ENCODE measurements at regions not wholly inside any gene's neighbourhood (a gene's known extent, or its start where the extent isn't known, plus 50 kb on each side); places are given as distances from the start of the nearest gene placed in this dataset.
"Not testable (repeated sequence)": the region's sequence is repeated elsewhere in the genome, so short reads cannot be mapped to it uniquely, and the experiment has no call there.

DNA sequence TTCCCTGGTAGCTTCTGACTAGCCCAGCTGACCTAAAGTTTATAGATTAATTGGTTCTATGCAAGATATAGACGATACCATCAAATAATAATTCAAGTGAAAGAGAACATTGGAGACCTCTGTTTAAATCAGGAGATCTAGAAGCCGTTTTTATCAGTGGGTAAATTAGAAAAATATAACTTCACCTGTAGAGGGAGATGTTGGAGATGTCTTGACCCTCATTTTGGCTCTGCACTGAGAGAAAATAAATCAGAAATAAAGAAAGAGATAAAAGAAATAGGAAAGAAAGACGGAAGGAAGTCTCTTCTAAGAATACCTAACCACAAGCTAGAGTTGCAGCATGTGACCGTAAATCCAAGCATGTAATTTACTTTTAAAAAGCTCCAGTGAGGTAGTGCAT is 684.5 kb downstream of the C12orf50 start:
- DNase-seq (ENCODE audit: low read depth in 2 of 2): no peak

DNA sequence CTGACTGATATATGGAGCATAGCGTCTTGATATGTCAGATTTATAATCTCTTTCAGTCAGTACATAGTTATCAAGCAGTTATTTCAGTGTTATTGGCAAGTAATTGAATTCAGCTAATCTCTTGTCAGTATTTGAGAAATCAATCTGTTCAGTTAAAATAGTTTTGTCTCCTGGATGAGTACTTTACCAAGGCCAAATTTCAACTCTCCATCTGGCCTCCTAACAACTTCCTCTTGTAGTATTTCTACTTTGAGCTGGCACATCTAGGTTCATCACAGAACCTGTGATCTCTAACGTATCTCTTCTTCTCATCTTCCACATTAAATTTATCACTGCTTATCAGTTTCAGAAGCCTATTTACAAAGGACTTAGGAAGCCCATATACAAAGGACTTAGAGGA is 690.5 kb downstream of the C12orf50 start:
- no peak for DNase-seq (ENCODE audit: low read depth in 2 of 2)

DNA sequence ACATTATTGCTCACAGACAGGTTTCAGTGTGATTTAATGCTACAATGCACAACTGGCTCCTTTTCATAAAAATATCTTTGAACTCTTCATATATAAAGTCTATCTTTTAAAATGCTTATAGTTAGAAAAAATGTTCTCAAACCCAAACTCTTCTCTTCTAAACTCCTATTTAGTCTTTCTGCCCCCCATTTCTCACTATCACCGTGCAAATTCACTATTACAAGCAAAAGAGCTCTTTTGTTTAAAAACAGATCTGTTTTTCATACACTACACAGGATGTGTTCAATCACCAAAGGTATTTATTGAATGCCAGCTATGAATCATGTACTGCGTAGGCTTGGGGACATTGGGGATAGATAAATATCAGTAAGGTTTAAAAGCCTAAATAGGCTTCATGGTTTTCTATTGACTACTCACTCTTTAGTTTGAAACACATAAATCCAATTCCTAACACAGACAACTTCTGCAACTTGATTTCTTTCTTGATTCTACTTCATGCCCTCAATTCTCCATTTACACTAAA is 692.3 kb downstream of the C12orf50 start:
- DNase-seq (ENCODE audit: low read depth in 2 of 2): peak in 1 of 2 donors; percentile 47

DNA sequence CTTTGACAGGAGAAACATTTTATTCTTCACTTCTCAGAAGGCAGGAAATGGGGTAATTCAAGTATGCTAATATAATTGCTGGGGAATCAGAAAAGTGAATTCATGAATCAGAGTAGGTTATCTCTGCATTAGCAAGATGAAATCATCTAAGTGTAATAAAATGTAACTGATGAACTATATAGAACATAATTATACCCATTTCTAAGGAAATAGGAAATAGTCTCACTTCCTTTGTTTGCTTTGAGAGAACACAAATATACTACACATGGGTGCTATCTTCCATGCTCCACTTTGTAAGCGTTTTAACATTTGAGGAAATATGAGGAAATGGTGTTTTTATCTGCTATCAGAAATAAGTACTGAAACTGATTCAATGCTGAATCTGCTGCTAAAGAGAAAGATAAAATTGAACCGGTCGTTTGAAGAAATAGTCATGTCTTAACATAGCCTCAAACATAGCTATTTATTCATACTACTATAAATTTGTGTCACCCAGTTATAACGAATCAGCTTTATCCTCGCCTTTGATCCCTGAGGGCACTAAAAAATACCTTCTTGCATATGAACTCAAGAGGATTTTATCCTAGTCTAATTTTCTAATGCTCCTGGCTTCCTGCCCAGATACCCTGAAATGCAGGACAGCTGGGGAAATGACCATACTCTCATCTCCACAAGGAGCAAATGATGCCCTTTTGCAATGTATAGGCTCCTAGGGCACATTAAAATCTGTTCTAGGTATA is 696.0 kb downstream of the C12orf50 start:
- DNase-seq (ENCODE audit: low read depth in 2 of 2): peak in 1 of 2 donors; percentile 17

DNA sequence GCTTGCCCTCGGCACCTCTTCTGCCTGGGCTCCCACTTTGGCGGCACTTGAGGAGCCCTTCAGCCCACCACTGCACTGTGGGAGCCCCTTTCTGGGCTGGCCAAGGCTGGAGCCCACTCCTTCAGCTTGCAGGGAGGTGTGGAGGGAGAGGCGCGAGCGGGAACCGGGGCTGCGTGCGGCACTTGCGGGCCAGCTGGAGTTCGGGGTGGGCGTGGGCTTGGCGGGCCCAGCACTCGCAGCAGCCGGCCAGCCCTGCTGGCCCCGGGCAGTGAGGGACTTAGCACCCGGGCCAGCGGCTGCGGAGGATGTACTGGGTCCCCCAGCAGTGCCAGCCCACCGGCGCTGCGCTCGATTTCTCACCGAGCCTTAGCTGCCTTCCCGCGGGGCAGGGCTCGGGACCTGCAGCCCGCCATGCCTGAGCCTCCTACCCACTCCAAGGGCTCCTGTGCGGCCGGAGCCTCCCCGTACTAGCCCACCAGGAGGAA is 699.1 kb downstream of the C12orf50 start:
- not testable (repeated sequence) for DNase-seq (ENCODE audit: low read depth in 2 of 2)

DNA sequence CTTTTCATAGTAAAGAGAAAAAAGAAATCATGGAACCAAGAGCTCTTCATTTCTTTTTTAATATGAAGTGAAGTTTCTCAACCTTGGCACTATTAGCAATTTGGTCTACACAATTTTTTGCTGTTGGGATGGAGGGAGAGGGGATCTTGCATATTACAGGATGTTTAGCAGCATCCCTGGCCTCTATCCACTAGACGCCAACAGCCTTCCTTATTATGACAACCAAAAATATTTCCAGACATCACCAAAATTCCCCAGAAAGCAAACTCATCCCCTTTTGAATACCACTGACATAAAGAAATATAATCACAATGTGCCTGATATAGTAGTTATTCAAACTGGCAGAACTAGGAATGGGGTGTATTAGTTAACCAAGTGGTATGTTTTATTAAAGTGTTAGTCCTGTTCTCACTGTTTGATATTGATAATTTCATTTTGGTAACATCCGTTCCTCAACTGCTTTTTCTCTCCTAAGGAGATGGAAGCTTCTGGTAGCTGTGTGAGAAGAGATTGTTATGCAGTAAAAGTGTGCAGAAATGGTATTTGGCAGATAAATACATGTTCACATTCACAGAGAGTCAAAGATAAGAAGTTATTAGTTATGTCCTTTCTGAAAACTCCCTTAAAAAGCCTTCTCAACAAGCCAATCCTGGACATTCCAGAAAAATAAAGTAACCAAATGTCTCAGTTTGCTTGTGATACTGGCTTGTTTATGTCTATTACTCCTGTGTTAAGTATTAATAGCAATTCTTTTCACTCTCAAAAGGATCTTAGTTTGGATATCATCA is 699.9 kb downstream of the C12orf50 start:
- no peak for DNase-seq (ENCODE audit: low read depth in 2 of 2)

DNA sequence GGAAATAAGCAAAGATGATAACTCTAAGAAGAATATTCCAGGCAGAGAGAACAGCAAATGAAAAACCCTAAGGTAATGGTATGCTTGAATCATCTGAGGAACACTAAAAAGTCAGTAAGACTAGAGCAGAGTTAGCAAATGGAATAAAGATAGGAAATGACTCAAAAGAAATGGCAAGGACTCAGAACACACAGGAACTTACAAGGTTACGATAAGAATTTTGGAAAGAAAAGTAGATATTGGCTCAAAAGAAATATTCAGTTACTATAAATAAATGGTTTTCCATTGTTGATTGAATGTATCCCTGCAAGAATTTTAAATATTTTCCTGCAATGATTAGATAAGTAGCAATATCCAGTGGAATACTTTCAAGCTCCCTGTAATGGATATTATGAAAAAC is 705.8 kb downstream of the C12orf50 start:
- peak in 1 of 2 donors; percentile 81 for DNase-seq (ENCODE audit: low read depth in 2 of 2)

DNA sequence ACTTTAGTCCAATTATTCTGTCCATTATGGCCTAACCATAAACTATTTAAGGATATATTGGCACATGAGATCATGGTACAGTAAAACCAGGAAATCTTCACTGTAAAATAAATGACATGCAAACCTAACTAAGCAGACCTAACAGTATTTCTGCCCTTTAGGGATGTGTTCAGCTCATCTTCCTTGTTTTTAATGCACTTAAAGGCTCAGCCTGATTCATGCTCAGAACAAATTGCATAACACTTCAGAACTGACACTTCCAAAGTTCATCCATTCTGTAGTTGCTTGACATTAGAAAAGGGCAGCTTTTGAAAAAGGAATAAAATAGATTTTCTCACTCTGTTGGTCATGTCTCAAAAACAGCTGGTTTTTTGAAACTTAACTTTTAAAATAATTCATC is 708.5 kb downstream of the C12orf50 start:
- DNase-seq (ENCODE audit: low read depth in 2 of 2): no peak

DNA sequence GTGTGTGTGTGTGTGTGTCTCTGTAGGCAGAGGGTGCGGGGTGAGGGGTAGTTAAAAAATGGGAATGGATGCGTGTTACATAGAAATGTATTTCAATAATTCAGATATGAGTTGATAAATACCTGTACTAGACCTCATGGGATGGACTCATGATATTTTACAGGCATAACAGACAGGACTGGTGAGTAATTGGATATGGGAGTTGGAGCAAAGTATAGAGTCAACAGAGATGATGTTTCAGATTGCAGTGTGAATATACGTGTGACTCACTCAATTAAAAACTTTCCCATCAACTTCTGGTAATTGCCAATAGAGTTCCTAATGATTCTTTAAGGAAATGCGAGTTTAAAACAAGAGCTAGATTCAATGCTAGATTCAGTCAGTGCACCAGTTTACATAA is 711.9 kb downstream of the C12orf50 start:
- peak in 1 of 2 donors; percentile 26 for DNase-seq (ENCODE audit: low read depth in 2 of 2)

DNA sequence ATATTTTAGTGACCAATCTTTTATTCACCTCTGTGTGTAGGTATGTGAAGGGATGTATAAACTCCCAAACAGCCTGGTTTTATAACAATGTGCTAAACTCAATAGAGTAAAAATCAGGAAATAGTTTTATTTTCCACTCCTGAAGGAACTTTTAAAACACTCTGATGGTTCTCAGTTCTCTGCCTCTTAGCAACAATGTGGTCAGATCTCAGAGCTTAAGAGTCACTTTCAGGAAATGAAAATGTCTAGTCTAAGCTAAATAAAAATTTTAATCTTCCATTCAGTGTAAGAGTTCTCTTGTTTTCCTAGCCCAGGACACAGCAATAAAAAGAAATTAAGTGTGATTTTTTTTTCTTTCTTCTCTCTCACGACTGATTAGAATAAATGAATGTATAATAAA is 718.0 kb downstream of the C12orf50 start:
- DNase-seq (ENCODE audit: low read depth in 2 of 2): no peak

DNA sequence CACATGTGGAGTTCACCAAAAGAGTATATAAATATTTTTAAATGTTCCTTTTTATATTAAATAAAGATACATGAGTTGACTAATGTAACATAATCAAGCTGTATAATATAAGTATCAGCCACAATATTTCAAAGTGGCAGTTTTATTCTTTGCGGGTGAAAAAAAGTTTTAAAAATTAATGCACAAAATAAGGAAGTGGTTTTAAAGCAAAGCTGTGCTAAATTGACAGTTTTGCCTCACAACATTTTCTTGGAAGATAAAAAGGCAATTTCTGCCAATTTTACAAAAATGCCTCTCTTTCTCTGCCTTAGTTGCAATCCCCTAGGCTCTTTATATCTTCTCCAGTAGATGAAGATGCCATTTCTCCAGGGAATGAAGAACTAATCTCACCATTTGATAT is 719.1 kb downstream of the C12orf50 start:
- no peak for DNase-seq (ENCODE audit: low read depth in 2 of 2)

DNA sequence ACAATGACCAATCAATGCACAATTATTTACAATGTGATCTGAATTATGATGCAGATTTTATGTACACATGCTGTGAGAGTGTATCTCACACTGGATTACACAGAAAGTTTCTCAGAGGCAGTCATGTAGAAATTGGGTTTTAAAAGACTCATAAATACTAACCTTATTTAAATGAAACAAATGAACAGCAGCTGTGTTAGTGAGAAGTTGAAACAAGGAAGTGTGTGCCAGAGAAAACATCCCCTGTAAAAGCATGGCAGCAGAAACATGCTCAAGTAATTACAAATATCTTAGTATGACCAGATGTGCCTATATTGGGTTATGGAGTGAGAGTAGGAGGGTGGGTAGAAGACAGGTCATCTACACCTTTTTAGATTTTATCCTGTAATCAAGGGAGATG is 723.7 kb downstream of the C12orf50 start:
- no peak for DNase-seq (ENCODE audit: low read depth in 2 of 2)

DNA sequence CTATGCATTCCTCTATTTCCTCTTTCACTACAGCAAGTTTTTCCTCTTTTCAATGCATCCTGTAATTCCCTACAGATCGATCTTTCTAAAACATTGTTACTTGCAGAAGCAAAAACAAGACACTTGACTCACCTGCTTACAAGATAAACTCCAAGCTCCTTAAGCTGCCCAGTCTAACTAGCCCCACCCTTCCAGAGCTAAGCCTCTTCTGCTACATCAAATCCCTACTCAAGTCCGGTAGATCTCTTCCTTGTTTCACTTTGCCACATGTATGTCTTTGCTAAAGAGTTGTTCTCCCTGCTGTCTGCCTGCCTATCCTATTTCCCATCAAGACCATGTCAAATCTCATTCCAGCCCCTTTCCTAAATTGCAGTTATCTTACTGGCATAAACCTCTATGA is 724.8 kb downstream of the C12orf50 start:
- DNase-seq (ENCODE audit: low read depth in 2 of 2): no peak

DNA sequence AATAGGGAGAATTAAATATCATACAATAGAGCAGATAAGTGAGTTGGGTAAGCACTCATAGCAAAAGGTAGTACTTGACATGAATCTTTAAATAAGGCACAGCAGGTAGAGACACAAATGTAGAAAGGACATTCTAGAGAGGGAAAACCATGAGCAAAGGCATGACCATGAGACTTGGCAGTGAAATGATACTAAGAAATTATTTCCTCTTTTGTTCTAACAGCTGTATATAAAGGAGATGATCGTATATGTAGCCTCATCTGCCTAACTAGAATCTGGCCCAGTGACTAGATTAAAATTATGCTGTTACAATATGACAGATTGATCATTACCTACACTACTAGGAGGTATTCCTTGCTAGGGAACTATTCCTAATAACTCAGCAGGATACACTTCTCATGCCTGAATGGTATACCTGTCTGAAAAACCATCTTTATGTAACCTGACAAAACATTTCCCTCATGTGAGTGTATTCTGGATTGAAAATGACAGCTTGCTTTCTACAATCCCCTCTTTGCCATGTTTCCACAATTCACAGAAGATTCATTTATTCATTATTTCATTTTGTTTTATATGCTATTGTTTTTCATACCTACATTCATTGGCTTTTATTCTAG is 725.7 kb downstream of the C12orf50 start:
- DNase-seq (ENCODE audit: low read depth in 2 of 2): no peak

DNA sequence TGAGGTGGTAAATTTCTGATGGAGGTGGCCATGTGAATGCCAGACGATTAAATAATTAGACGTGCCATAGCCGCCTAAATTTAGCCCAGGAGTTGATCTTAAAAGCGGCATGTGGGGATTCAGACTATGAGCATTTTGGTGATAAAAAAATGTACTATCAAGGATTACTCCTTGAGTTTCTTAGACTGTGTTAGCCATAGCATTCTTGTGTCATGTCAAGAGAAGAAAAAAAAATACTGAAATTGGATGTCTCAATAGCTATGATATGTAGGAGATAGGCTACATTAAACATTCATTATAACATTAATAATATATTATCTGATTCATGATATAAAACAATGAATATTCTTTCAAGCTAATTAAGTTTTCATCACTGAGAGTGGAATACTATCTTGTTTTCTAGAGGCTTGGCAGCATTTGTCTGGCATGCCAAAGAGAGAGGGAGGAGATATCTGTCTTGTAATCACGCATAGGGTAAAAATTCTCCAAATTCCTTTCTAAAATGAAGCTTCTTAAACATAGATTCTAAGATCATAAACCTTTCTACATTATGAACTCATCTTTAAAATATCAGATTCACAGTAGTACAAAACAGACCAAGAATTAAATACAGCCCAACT is 727.0 kb downstream of the C12orf50 start:
- no peak for DNase-seq (ENCODE audit: low read depth in 2 of 2)

DNA sequence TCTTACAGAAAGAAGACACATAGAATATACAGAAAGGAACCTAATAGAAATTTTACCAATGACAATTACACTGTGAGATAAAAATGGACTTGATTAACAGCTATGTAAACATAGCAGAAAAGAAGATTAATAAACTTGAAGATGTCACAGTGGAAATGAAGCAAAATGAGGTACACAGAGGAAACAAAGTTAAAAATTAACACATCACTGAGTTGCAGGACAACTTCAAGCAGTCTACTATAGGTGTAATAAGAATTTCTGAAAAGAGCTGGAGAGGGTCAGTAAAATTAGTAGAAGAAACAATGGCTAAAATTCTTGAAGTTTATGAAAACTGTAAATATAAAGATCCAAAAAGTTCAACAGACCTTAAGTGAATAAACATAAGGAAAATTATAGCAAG is 738.7 kb downstream of the C12orf50 start:
- no peak for DNase-seq (ENCODE audit: low read depth in 2 of 2)

DNA sequence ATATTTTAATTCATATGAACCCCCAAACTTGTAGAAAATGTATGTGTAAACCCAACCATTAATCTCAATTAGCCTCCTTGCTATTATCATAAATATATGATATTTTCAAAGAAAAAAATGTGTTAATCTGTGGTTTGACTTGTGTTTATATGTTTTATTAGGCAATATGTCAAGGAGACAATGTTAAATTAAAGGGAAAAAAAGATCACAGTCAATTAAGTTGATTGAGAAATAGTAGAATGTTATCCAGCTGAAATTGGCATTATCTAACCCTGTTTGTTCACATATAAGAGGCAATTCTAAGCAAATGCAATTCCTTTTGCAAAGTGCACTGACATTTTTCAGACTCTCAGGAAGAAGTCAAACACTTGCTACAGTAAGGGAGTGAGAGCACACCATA is 745.3 kb downstream of the C12orf50 start:
- no peak for DNase-seq (ENCODE audit: low read depth in 2 of 2)

DNA sequence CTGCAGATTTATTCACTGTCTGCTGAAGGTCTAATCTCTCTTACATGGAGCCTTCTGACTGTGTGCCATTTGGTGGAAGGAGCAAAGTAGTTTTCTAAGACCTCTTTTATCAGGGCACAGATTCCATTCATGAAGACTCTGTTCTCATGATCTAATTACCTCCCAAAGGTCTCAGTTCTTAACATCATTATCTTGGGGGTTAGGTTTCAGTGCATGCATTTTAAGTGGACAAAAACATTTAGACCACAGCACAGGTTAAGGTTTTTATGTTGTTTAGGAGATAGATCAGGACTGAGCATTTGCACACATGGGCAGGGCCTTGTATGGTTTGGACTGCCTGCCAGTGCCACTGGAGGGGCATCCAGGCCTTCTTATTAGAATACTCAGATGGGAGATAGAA is 746.1 kb downstream of the C12orf50 start:
- no peak for DNase-seq (ENCODE audit: low read depth in 2 of 2)

DNA sequence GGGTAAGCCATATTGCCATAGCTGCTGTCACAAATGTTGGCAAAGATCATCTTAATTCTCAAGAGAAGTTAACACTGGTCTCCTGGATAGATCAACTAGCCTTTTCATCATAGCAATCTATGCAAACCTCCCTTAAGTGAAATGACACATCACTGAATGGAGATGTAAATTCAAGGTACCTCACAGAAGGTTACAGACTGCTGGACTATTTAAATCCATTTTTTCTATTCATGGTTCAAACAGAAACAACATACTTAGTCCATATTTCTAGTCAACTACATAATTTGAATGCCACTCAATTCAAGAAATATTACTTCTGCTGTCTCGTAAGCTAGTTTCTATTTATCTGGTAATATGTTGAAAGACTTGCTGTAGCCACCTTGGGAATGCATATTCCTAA is 748.3 kb downstream of the C12orf50 start:
- DNase-seq (ENCODE audit: low read depth in 2 of 2): no peak

DNA sequence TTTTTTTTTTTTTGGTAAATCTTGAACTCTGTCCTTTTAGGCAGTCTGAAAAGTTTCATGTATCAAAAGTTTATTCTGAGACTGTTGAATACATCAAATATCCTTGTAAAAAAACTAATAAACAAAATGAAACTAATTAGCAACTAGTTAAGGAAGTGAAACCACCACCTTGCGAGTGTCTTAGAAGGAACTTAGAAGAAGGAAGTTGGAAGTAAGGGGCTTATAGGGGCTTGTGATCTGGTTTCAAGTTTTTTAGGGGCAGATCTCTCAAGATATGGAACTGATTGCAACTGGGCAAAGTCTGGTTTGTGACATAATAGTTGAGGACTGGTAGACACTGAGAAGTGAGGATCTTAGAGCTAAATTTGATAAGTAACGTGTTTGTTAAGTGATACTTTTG is 748.8 kb downstream of the C12orf50 start:
- DNase-seq (ENCODE audit: low read depth in 2 of 2): no peak

DNA sequence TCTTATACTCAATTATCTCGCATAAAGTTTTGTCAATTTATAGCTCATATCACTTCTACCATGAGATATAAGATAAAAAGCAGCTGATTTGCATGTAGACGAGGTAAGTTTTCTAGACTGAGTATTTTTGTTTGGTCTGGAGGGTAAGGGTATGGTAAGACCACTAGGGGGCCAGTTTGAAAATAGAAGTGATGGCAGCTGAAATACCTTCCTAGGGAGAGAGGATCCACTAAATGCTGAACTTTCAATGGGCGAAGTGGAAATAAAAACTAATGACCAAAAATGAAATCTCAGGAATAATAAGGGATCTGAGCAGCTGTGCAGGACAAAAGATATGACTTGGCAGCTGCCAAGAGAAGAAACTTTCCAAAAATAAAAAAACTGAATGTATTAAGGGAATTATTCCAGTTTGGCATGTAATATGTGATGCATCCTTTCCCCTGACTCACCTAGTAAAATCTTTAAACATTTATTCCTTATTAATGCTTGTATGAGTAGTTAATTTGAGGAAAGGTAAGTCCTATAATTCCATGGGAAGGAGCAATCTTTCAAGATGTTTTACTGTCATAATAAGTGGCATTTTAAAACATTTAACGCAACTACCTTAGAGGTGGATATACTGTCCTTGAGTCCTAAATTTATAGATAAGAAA is 754.5 kb downstream of the C12orf50 start:
- DNase-seq (ENCODE audit: low read depth in 2 of 2): peak; percentile 21 to 51

Data from dermis microvascular lymphatic vessel endothelial cell (primary cell).